Stimulated activated CD8-positive, alpha-beta memory T cell treated with anti-CD3 and anti-CD28 coated beads, Interleukin-15, amount 100 ng/mL, for 24 hours (primary cell): ENCODE measurements at regions not wholly inside any gene's neighbourhood (a gene's known extent, or its start where the extent isn't known, plus 50 kb on each side); places are given as distances from the start of the nearest gene placed in this dataset.

Source experiments
- DNase-seq: peaks from one replicate; pipeline ENCODE4 v3.0.0-alpha.2; 2020; ENCODE audit warnings: low read depth

- DNase-seq: no peak
These were observed 164.3 kb upstream of the MLN start for GRCh38 chr6:33967966-33968724.

DNA sequence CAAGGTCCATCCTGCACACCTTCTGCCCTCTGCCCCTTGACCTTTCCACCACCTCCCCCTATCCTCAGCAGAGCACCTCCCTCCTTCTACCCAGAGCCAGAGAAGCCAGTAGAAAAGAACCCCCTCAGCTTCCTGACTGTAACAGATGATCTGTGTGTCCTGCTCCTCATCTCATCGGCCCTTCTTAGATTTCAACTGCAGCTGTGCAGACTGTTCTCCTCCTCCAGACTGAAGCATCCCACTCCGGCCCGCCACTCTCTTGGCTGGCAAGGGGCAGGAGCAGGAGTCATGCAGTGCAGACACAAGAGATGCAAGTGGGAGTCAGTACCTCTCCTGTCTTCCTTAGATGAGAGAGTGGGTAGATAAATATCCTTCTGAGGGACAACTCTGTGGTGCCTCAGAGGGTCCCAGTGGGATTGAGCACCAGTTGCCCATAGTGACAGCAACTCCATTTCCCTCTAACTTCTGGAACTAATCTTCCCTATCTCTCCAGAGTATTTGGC lies 163.5 kb upstream of the MLN start:
- DNase-seq: no peak

DNA sequence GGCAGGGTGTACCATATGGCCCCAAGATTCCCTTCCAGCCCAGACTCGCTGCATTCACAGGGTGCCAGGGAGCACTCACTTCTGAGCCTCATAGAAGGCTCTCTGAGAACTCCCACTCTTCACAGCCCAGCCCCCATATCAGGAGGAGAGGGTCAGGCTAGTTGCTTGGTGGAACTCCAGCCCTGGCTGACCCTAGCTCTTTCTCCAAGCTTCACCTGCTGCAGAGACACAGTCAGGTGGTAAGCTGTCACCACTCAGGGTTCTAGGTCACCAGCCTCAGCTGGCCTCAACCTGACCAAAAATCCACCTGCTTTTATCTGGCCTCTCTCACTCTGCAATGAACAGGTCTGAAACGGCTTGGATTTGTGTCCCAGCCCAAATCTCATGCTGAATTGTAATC lies 162.7 kb upstream of the MLN start:
- no peak for DNase-seq

- DNase-seq: no peak
These were observed 162.0 kb upstream of the MLN start for GRCh38 chr6:33965766-33966165.

GRCh38 chr6:33964387-33964786 lies 160.6 kb upstream of the MLN start:
- no peak for DNase-seq

- no peak for DNase-seq
These were observed 159.4 kb upstream of the MLN start for GRCh38 chr6:33963136-33963750.

DNA sequence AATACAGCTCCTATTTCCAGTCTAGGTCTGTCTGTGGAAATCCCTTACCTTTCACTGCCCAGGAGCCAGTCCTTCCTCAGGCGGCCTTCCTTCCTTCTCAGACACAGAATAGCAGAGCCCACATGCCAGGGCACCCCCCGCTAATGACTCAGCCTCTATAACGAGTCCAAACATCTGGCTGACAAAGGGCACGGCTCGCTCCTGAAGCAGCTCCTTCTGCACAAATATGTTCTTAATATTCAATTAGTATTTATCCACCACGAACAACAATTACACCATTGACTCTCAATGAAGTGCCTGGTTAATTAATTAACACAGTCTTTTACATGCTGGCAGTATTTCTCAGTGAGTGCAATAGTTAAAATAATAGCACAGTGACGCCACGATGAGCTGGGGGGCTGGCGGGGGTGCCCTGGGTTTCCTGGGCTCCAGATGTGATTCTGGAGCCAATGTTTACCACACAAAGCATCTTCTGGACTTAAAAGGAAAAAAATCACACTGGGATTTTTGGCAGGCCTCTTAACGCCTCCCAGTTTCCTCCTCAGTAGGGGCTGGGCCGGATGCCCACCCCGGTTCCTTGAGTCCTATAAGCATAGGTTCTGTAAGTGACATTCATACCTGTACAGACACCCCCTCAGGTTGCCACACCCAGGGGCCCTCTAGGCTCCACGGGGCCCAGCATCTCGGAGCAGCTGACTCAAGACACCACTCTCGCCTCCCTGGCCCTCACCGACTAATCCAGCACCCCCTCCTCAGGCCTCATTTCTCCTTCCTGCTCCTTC lies 158.6 kb upstream of the MLN start:
- DNase-seq: no peak

DNA sequence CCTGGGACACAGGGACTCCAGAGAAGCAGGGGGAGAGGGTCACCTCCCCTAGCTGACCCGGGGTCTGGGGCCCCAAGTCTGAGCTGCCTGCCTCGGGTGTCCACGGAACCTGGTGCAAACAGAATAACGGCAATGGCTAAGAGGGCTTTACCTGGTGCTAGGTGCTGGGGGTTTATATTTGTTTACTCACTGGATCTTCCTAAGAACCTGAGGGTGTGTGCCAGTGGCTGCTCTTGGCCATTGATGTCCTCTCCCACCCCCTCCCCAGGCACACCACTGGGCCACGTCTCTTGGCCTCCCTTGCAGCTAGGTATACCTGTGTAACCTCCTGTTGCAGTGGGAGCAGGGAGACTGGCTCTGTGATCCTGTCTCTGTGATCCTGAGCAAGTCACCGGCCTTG lies 157.9 kb upstream of the MLN start:
- DNase-seq: no peak

- DNase-seq: no peak
These were observed 156.8 kb upstream of the MLN start for GRCh38 chr6:33960345-33961313.

DNA sequence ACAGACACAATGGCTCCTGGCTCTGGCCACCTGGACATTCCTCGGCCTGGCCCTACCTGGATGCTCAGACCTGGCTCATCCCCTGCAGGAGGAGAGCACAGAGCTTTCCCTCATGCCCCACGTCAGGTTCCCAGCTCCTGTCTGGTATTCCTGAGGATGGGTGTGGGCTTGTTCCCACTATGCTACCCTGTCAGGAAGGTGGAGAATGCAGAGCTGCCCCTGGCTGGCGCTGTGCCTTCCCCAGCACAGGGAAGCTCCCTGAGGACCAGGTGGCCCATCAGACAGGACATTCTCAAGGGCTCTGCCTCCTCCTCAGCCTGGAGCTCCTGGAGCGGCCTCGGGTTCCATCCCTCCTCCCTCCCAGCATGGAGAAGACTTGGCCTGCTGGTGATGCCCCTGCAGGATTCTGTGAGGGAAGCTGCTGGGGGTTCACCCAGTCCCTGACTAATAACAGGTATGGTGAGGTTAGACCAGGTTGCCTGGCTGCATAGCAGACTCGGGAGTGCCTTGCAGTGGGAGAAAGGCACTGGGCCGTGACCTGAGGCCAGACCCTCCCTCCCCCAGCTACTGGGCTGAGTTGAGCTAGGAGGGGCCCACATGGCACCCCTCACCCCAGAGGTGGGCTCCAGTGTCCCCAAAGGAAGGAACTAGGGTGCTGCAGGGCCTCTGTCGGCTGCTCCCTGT lies 156.0 kb upstream of the MLN start:
- DNase-seq: no peak

DNA sequence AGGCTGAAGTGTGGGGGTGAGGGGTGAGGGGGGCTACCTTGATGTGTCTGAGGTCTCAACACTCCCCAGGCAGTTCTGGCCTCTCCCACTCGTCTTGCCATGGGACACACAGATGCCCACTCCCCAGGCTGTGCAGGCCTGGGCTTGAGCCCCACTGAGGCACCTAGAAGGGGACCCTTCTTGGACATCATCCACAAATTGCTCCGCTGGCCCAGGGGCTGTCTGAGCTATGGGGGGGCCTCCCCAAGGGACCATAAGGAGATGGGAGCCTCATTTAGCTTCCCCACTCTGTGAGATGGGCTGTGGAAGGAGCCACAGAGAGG lies 155.5 kb upstream of the MLN start:
- DNase-seq: no peak

- no peak for DNase-seq
These were observed 154.9 kb upstream of the MLN start for GRCh38 chr6:33958526-33959328.

- DNase-seq: no peak
These were observed 154.2 kb upstream of the MLN start for GRCh38 chr6:33957892-33958525.

DNA sequence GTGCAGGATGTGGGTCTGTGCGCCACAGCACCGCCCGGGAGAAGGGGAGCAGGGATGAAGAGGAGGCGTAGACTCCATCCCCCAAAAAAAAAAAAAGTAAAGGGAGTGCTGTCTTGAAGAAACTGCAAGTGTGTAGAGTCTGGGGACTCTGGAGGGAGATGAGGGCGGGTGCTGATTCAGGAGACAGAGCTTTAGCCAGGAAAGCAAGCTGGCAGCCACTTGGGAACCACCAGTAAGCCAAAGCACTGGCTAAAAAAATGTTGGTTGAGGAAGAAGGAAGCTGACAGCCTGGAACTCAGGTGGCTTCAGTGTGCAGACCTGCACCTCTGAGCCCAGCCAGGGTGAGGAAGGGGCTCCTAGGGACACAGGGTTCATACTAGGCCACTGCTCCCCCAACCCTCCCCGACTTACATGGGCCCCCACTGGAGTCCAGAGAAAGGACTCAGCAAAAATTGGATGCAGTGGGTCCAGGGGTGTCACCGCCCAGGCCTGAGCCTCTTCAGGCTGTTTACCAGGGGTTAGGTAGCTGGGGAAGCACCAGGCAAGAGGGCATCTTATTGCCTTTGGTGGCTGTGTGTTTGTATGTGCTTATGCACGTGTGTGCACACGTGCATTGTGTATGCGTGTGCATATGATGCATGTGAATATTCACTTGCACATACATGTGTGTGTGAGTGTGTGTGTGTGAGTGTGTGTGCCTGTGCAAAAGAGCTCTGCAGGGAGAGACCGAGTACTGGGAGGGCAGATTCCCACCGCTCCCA lies 153.5 kb upstream of the MLN start:
- no peak for DNase-seq

- no peak for DNase-seq
These were observed 152.4 kb upstream of the MLN start for GRCh38 chr6:33956206-33956605.

DNA sequence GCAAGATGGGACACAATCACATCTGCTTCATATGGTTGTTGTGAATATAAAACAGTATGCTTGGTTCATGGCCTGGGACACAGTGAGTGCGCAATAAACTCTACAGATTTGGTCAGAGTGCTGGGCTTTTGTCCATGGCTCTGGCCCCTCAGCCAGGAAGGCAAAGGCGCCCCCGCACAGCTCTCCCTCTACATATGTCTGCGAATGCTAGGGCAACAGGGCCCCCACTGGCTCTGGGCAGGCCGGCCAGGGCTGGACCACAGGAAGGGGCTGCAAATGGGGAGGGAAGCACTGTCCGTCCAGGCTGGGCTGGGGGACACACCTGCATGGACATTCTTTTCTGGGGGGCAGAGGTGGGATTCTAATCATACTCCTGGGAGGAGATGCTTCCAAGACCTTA lies 151.8 kb upstream of the MLN start:
- no peak for DNase-seq

GRCh38 chr6:33954453-33954852 lies 150.7 kb upstream of the MLN start:
- no peak for DNase-seq

- no peak for DNase-seq
These were observed 149.4 kb upstream of the MLN start for GRCh38 chr6:33953171-33953570.

DNA sequence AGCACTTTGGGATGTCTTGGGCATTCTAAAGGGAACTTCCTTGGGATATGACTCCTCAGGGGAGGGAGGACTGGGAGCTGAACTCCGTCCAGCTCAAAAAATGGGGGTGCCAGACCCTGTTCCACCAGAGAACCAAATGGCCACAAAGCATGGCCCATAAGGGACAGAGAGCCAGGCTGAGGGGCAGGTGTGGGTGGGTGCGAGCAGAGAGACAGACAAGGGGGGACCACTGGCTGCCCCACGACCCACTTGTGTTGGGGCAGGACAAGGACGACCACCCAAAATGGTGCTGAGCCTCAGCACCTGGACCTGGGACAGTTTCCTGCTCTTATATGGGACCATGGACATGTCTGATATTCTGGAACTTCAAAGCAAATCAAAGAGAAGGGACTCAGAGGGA lies 148.2 kb upstream of the MLN start:
- DNase-seq: no peak
